ENCODE measurements at regions not wholly inside any gene's neighbourhood (a gene's known extent, or its start where the extent isn't known, plus 50 kb on each side); places are given as distances from the start of the nearest gene placed in this dataset.
A peak's percentile ranks its signal among the peaks of the same experiment; 100 is the strongest.

DNA sequence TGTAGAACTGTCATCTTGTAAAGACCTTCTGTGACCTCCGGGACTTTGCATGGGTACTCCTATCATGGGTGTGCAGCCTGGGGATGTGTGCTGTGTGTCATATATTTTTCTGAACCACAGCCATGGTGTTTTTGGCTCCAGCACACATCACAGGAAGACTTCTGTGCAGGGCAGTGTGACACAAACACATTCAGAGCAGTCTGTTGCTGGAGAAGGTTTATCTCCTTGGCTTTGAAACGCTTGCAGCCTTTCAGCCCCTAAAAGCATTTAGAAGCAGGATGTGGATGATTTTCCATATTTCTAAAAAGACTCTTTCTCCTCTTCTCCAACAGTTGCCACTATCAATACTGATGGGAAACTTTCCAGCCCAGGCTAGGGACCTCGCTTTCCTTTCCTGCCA, 221.6 kb upstream of the FOXA2 start:
- H3K4me3 ChIP-seq = no peak overlapping the region
- DNase-seq = no peak
- intact Hi-C loops (cut with DNase I) = no loop called here
- H3K27ac ChIP-seq = no peak overlapping the region
- H3K27me3 ChIP-seq = no peaks in the 10 kb centered on the region
- WGBS, 4 donors = 80 to 89% (median 83%) methylated on average over 3 of the region's 3 CpGs
- TF ChIP-seq CTCF (IDR thresholded peaks at IDR 0.05) (no peak), POLR2A (IDR thresholded peaks at IDR 0.05) (no peak)
- no peaks in the 10 kb centered on the region for H3K9me3 ChIP-seq (replicated peaks in 1 of 3)
- no peaks in the 10 kb centered on the region for H3K36me3 ChIP-seq (replicated peaks in 1 of 2)
- H3K4me1 ChIP-seq (replicated peaks in 1 of 2) = no peaks in the 10 kb centered on the region

DNA sequence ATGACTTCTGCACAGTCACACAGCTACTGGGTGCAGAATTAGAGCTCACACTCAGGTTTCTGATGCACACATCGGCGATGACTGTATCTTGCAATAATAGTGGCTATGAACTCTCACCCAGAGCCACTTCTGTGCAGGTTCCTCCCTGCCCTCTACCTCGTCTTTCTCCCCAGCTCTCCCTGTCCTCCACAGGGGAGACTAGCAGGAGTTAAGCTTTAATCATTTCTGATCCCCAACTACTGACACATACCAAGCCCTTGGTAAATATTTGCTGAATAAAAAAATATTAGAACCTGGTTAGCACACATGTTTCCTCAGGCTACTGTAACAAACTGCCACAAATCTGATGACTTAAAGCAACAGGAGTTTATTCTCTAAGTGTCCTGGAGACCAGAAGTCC, 222.7 kb upstream of the FOXA2 start:
- DNase-seq = no peak
- TF ChIP-seq CTCF (IDR thresholded peaks at IDR 0.05) (no peak), POLR2A (IDR thresholded peaks at IDR 0.05) (no peak)
- H3K4me3 ChIP-seq = no peak overlapping the region
- no peaks in the 10 kb centered on the region for H3K27me3 ChIP-seq
- H3K4me1 ChIP-seq (replicated peaks in 1 of 2) = no peaks in the 10 kb centered on the region
- no peak overlapping the region for H3K27ac ChIP-seq
- no peaks in the 10 kb centered on the region for H3K36me3 ChIP-seq (replicated peaks in 1 of 2)
- intact Hi-C loops (cut with DNase I) = no loop called here
- no peaks in the 10 kb centered on the region for H3K9me3 ChIP-seq (replicated peaks in 1 of 3)
- WGBS, 4 donors = 74 to 88% (median 77%) methylated on average over 3 of the region's 3 CpGs

DNA sequence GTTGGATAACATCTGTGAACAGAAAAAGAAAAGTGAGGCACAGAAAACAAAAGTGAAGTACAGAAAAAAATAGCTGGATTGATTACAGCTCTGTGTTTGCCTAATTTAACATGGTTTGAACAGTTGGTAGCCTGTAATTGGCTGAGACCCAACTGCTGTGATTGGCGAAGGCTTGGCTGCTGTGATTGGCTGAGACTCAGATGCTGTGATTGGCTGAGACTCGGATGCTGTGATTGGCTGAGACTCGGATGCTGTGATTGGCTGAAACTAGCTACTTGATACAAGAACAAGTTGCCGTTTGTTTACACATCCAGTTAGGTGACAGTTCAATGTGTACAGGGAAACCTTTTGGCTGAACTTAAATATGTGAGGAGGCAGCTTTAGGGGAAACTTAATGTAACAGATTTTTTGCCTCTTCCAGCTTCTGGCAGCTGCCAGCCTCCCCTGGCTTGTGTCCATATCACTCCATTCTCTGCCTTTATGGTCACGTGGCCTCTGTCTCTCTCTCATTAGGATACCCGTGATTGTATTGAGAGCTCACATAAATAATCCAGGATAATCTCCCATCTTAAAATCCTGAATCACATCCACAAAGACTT, 223.4 kb upstream of the FOXA2 start:
- H3K9me3 ChIP-seq (replicated peaks in 1 of 3) = no peaks in the 10 kb centered on the region
- peak in 1 of 7 donors; percentile 23 for DNase-seq
- no peaks in the 10 kb centered on the region for H3K36me3 ChIP-seq (replicated peaks in 1 of 2)
- intact Hi-C loops (cut with DNase I) = no loop called here
- H3K4me1 ChIP-seq (replicated peaks in 1 of 2) = no peaks in the 10 kb centered on the region
- no peak overlapping the region for H3K27ac ChIP-seq
- TF ChIP-seq CTCF (IDR thresholded peaks at IDR 0.05) = no peak
- TF ChIP-seq POLR2A (IDR thresholded peaks at IDR 0.05) = no peak
- WGBS, 4 donors = 71 to 83% (median 71%) methylated on average over 6 of the region's 6 CpGs
- H3K4me3 ChIP-seq = no peak overlapping the region
- no peaks in the 10 kb centered on the region for H3K27me3 ChIP-seq

DNA sequence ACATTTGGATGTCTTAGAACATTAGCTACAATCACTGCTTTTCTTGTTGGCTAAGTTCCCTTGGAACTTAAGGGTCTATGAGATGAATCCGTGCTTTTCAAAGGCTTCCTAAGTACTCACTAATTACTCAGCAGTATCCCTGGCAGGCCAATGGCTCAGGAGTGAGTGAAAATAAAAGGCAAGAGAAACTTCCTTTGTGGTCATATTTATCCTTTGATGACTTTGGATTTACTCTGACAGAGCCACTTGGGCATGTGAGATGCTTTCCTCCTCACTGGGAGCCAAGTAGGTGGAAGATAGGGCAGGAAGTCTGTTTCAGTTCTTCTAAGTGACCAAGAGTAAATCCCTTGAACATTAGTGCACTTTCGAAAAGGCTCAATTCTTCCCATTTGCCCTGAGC, 224.3 kb upstream of the FOXA2 start:
- intact Hi-C loops (cut with DNase I) = no loop called here
- TF ChIP-seq POLR2A (IDR thresholded peaks at IDR 0.05) (no peak), CTCF (IDR thresholded peaks at IDR 0.05) (no peak)
- no peak overlapping the region for H3K4me3 ChIP-seq
- H3K4me1 ChIP-seq (replicated peaks in 1 of 2) = no peaks in the 10 kb centered on the region
- WGBS, 4 donors = 70 to 95% (median 85%) methylated on average over 2 of the region's 2 CpGs
- DNase-seq = no peak
- H3K36me3 ChIP-seq (replicated peaks in 1 of 2) = no peaks in the 10 kb centered on the region
- no peaks in the 10 kb centered on the region for H3K27me3 ChIP-seq
- H3K9me3 ChIP-seq (replicated peaks in 1 of 3) = no peaks in the 10 kb centered on the region
- no peak overlapping the region for H3K27ac ChIP-seq

All from adrenal gland (tissue), 9 donors.